Retinal pigment epithelial cell (primary cell): ENCODE measurements at regions not wholly inside any gene's neighbourhood (a gene's known extent, or its start where the extent isn't known, plus 50 kb on each side); places are given as distances from the start of the nearest gene placed in this dataset.

Experiments
- DNase-seq: peaks from one replicate; pipeline ENCODE4 v3.0.0-alpha.2; 2010; ENCODE audit warnings: low read depth
- H3K4me3 ChIP-seq: 2 replicates; pipeline ENCODE4 v1.5.1; 2011; ENCODE audit warnings: mild to moderate bottlenecking, low read length, control low read depth, moderate library complexity
- CTCF ChIP-seq: conservative IDR thresholded peaks from 2 replicates; pipeline ENCODE4 v1.5.1; 2011; ENCODE audit warnings: low read depth, low read length, control low read depth, inconsistent platforms

DNA sequence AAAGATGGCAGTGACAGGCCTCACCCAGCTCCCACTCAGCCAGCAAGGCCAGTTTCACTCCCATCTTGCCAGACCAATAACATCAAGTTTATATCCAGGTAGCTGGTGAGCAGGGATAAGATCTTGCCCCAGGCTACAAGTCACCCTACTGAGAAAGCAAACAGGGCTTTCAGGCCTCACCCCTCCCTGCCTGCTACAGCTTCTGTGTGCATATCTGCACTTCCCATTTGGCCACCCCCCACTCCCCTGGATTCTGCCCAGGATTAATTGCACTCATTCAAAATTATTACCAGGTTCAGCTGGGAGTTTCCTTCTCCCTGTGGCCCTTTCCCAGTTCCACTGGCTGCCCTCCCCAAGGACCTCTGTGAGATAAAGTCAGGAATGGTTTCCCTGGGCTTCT lies 352.1 kb downstream of the TBX15 start:
- TF ChIP-seq CTCF: no peak
- no peak for DNase-seq
- H3K4me3 ChIP-seq: no peak overlapping the region

- DNase-seq: no peak
- no peak for TF ChIP-seq CTCF
- H3K4me3 ChIP-seq: no peak overlapping the region
Observed at GRCh38 chr1:118627435-118627834, 360.7 kb downstream of the TBX15 start.

GRCh38 chr1:118621839-118622238 lies 366.3 kb downstream of the TBX15 start:
- TF ChIP-seq CTCF: no peak
- no peak for DNase-seq
- H3K4me3 ChIP-seq: no peak overlapping the region

DNA sequence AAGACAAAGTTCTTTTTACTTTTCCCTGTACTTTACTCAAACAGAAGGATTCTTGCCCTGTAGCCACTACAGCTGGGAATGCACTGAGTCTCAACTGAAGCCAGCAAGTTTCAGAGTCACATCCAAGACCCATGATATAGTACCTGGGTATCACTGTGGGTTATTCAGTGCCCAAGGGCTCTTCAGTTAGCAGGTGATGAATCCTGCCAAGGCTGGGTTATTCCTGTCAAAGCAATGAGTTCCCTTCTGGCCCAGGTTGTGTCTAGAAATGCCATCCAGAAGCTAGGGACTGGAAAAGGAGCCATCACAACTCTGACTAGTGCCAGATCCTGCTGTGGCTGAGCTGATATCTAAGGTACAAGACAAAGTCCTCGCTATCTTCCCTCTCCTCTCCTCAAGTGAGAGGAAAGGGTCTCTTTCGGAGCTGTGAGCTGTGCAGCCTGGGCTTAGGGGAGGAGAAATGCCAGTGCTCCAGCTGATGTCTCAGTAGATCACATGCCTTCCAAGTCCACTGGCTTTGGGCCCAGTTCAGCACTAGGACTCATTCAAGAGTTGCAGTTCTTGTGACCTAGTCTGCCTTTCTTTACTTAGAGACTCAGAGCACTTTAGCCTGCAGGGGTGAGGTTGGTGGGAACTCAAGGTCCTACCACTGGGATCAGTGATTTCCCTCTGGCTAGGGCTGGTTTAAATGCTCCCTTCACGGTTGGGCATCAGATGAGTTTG lies 369.4 kb downstream of the TBX15 start:
- TF ChIP-seq CTCF: no peak
- no peak overlapping the region for H3K4me3 ChIP-seq
- no peak for DNase-seq

DNA sequence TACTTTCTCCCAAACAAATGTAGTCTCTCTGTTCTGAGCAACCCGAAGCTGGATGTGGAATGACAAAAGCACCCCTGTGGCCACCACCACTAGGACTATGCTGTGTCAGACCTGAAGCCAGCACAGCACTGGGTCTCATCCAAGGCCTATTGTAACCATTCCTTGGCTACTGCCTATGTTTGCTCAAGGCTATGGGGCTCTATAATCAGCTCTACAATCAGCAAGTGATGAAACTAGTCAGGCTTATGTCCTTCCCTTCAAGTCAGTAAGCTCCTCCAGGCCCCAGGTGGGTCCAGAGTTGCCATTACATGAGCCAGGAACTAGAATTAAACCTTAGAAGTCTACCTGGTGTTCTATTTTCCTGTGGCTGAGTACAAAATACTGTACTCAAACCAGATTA lies 370.2 kb downstream of the TBX15 start:
- DNase-seq: no peak
- no peak overlapping the region for H3K4me3 ChIP-seq
- no peak for TF ChIP-seq CTCF

DNA sequence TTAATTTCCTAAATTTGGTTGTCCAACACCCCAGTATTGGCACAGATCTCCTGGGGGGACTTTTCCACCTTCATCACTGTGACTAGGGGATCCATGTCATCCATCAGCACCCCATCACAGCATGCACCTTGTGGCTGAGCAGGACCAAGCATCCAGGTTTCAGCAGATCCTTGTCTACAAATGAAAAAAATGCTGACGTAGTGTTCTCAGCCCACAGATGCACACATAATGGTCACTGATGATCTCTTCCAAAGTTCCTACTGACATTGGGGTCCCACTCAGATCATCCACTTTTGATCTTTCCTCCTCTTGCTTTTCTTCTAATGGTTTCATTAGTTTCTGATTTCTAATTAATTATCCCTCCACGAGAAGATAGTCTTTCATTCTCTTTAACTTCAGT lies 373.1 kb downstream of the TBX15 start:
- TF ChIP-seq CTCF: no peak
- no peak overlapping the region for H3K4me3 ChIP-seq
- DNase-seq: no peak

- DNase-seq: no peak
- TF ChIP-seq CTCF: no peak
- no peak overlapping the region for H3K4me3 ChIP-seq
Observed at GRCh38 chr1:118589238-118589846, 398.8 kb downstream of the TBX15 start.
